NCI-H1048 (cell line): ENCODE measurements at regions not wholly inside any gene's neighbourhood (a gene's known extent, or its start where the extent isn't known, plus 50 kb on each side); places are given as distances from the start of the nearest gene placed in this dataset.
"Not testable (repeated sequence)": the region's sequence is repeated elsewhere in the genome, so short reads cannot be mapped to it uniquely, and the experiment has no call there.

Source experiments
- DNase-seq: peaks from one replicate; lab custom pipeline; 2025; lab: John Stamatoyannopoulos, UW

- no peak for DNase-seq
Observed at GRCh38 chr5:163165277-163165676, 272.1 kb upstream of the CCNG1 start.

GRCh38 chr5:163170161-163170560 lies 267.2 kb upstream of the CCNG1 start:
- not testable (repeated sequence) for DNase-seq

GRCh38 chr5:163172540-163173338 lies 264.7 kb upstream of the CCNG1 start:
- no peak for DNase-seq

GRCh38 chr5:163177971-163178370 lies 259.4 kb upstream of the CCNG1 start:
- no peak for DNase-seq

GRCh38 chr5:163185315-163185714 lies 252.1 kb upstream of the CCNG1 start:
- no peak for DNase-seq

GRCh38 chr5:163189023-163189553 lies 248.3 kb upstream of the CCNG1 start:
- no peak for DNase-seq

GRCh38 chr5:163190283-163190682 lies 247.1 kb upstream of the CCNG1 start:
- DNase-seq, result no peak

- DNase-seq, result no peak
Observed at GRCh38 chr5:163190784-163191183, 246.6 kb upstream of the CCNG1 start.

GRCh38 chr5:163193886-163194285 lies 243.5 kb upstream of the CCNG1 start:
- DNase-seq, result no peak

GRCh38 chr5:163205645-163206044 lies 231.8 kb upstream of the CCNG1 start:
- DNase-seq, result no peak

GRCh38 chr5:163221581-163221980 lies 215.8 kb upstream of the CCNG1 start:
- DNase-seq, result no peak

GRCh38 chr5:163222982-163223381 lies 214.4 kb upstream of the CCNG1 start:
- DNase-seq, result no peak

GRCh38 chr5:163244445-163244987 lies 192.9 kb upstream of the CCNG1 start:
- no peak for DNase-seq

- no peak for DNase-seq
Observed at GRCh38 chr5:163245584-163245983, 191.8 kb upstream of the CCNG1 start.

- no peak for DNase-seq
Observed at GRCh38 chr5:163248333-163248732, 189.1 kb upstream of the CCNG1 start.

- DNase-seq, result no peak
Observed at GRCh38 chr5:163248871-163249270, 188.5 kb upstream of the CCNG1 start.

- DNase-seq, result no peak
Observed at GRCh38 chr5:163252950-163253349, 184.4 kb upstream of the CCNG1 start.

GRCh38 chr5:163259495-163259894 lies 177.9 kb upstream of the CCNG1 start:
- DNase-seq, result no peak

GRCh38 chr5:163260471-163260870 lies 176.9 kb upstream of the CCNG1 start:
- no peak for DNase-seq

- DNase-seq, result no peak
Observed at GRCh38 chr5:163260961-163261360, 176.4 kb upstream of the CCNG1 start.

GRCh38 chr5:163261647-163262269 lies 175.6 kb upstream of the CCNG1 start:
- no peak for DNase-seq

- DNase-seq, result not testable (repeated sequence)
Observed at GRCh38 chr5:163266249-163266648, 171.1 kb upstream of the CCNG1 start.

- DNase-seq, result peak; percentile 13
Observed at GRCh38 chr5:163269624-163270023, 167.8 kb upstream of the CCNG1 start.
